Activated CD4-positive, alpha-beta T cell treated with anti-CD3 and anti-CD28 coated beads, Interleukin-2, Interleukin-4, amounts not matched to agents 100 ng/mL and 50 ng/mL, durations not matched to agents 16 hours and 8 hours (primary cell): ENCODE measurements at regions not wholly inside any gene's neighbourhood (a gene's known extent, or its start where the extent isn't known, plus 50 kb on each side); places are given as distances from the start of the nearest gene placed in this dataset.

Source experiments
- DNase-seq: peaks from one replicate; pipeline ENCODE4 v3.0.0-alpha.2; 2020; ENCODE audit warnings: low spot score

GRCh38 chr14:39861696-39862095 lies 429.5 kb upstream of the FBXO33 start:
- no peak for DNase-seq

- DNase-seq: no peak
Measured at GRCh38 chr14:39861229-39861600, 429.0 kb upstream of the FBXO33 start.

GRCh38 chr14:39860596-39861228 lies 428.5 kb upstream of the FBXO33 start:
- DNase-seq: no peak

- no peak for DNase-seq
Measured at GRCh38 chr14:39859314-39859713, 427.1 kb upstream of the FBXO33 start.

GRCh38 chr14:39857376-39858055 lies 425.3 kb upstream of the FBXO33 start:
- DNase-seq: no peak

GRCh38 chr14:39853441-39853840 lies 421.2 kb upstream of the FBXO33 start:
- no peak for DNase-seq

- no peak for DNase-seq
Measured at GRCh38 chr14:39851202-39851601, 419.0 kb upstream of the FBXO33 start.

- DNase-seq: no peak
Measured at GRCh38 chr14:39847852-39848251, 415.6 kb upstream of the FBXO33 start.

GRCh38 chr14:39847194-39847593 lies 415.0 kb upstream of the FBXO33 start:
- DNase-seq: no peak

- DNase-seq: no peak
Measured at GRCh38 chr14:39843881-39844280, 411.6 kb upstream of the FBXO33 start.

- DNase-seq: no peak
Measured at GRCh38 chr14:39841088-39841487, 408.9 kb upstream of the FBXO33 start.

GRCh38 chr14:39827901-39828655 lies 395.8 kb upstream of the FBXO33 start:
- no peak for DNase-seq

- no peak for DNase-seq
Measured at GRCh38 chr14:39812532-39813320, 380.5 kb upstream of the FBXO33 start.

- DNase-seq: no peak
Measured at GRCh38 chr14:39807271-39807670, 375.0 kb upstream of the FBXO33 start.

- no peak for DNase-seq
Measured at GRCh38 chr14:39784461-39784860, 352.2 kb upstream of the FBXO33 start.

- DNase-seq: no peak
Measured at GRCh38 chr14:39781466-39781865, 349.2 kb upstream of the FBXO33 start.

- no peak for DNase-seq
Measured at GRCh38 chr14:39773387-39774126, 341.3 kb upstream of the FBXO33 start.

- no peak for DNase-seq
Measured at GRCh38 chr14:39772627-39773026, 340.4 kb upstream of the FBXO33 start.

- DNase-seq: no peak
Measured at GRCh38 chr14:39768589-39768988, 336.4 kb upstream of the FBXO33 start.

- no peak for DNase-seq
Measured at GRCh38 chr14:39766397-39767000, 334.3 kb upstream of the FBXO33 start.

- DNase-seq: no peak
Measured at GRCh38 chr14:39765676-39766075, 333.4 kb upstream of the FBXO33 start.
